H7 (cell line): ENCODE measurements at regions not wholly inside any gene's neighbourhood (a gene's known extent, or its start where the extent isn't known, plus 50 kb on each side); places are given as distances from the start of the nearest gene placed in this dataset.
"Not testable (repeated sequence)": the region's sequence is repeated elsewhere in the genome, so short reads cannot be mapped to it uniquely, and the experiment has no call there.

Experiments
- DNase-seq: peaks from one replicate; pipeline ENCODE4 v3.0.0; 2012
- H3K27me3 ChIP-seq: 2 replicates; pipeline ENCODE4 v1.6.0; 2011; ENCODE audit warnings: mild to moderate bottlenecking, low read length; ENCODE audit not compliant: control insufficient read depth, insufficient read depth
- H3K36me3 ChIP-seq: replicated peaks from 2 replicates; pipeline ENCODE4 v1.5.1; 2011; ENCODE audit warnings: low read length; ENCODE audit not compliant: control insufficient read depth, insufficient read depth
- H3K4me3 ChIP-seq: 2 replicates; pipeline ENCODE4 v1.5.1; 2011; ENCODE audit warnings: low read depth, mild to moderate bottlenecking, control low read depth, low read length, moderate library complexity; ENCODE audit not compliant: insufficient read depth

DNA sequence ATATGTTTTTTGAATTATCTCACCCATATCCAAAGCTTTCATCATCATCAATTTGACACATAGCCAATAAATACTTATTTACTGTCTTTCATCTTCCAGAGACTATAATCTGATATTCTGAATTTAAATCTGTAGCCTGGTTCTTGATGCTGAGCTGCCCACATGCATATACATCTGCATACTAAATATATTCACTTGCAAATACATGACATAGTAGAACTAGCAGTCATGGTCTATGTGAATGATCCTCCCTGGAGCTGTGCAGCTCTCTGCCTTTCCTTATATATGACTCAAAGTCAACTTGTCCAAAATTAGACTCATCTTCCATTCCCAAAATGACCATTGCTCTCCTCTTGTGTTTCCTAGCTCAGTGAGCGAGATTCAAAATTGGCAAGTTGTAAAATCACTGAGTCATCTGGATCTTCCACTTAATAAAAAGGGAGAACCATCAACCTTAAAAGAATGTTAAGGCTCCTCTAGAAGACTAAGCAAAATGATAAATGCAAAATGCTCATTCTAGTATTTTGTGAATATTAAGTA, 448.2 kb downstream of the PPARGC1A start:
- Histone ChIP-seq H3K4me3 (no peak overlapping the region), H3K27me3 (no peaks in the 10 kb centered on the region), H3K36me3 (no peaks in the 10 kb centered on the region)
- DNase-seq: no peak

DNA sequence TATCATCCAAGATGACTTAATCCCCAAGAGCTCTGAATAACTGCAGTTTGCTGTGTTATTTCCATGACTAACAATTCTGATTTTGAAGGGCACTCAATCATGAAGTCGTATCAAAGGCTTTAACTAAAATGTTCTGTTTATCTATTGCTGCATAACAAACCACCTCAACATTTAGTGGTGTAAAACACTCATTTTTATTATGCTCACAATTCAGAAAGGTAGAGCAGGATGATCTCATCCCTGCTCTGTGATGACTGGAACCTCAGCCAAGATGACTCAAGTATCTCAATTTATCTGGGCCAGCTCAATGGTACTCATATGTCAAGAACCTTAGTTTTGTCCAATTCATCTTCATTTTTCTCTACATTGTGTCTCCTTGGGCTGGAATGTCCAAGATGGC, 451.1 kb downstream of the PPARGC1A start:
- Histone ChIP-seq H3K27me3 (no peaks in the 10 kb centered on the region), H3K36me3 (no peaks in the 10 kb centered on the region), H3K4me3 (no peak overlapping the region)
- no peak for DNase-seq

DNA sequence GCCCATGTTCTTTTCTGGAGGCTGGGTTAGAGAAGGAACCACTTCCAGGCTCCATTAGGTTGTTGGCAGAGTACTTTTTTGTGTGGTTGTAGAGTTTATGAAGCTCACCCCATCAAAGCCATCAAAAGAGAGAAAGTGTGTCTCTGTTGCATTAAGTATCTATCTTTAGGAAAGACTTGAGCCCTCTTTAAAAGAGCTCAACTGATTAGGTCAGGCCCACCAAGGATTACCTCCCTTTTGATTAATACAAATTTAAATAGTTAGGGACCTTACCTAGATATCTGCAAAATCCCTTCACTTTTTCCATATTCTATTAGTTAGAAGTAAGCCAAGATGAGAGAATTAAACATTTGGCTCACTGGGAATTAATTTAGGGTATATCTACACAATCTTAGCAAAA, 460.4 kb downstream of the PPARGC1A start:
- no peaks in the 10 kb centered on the region for H3K36me3 ChIP-seq
- DNase-seq: no peak
- H3K4me3 ChIP-seq: no peak overlapping the region

DNA sequence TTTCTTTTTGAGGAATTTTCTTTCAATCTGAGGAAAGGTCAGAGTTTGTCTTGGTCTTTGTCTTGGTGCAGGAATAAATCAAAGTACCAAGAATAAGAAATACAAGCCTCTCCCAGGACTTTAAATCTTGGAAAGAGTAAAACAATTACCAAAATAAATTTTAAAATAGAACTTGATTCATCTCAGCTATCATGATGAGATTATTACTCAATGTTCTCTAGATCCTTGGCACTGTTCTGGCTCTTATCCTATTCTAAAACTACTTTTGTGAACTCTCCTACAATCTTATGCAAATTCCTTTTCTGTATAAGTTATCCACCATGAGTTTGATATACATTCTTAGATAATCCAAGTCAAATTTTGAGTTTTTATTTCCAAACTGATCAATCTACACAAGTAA, 464.3 kb downstream of the PPARGC1A start:
- Histone ChIP-seq H3K4me3 (no peak overlapping the region), H3K27me3 (no peaks in the 10 kb centered on the region), H3K36me3 (no peaks in the 10 kb centered on the region)
- DNase-seq: no peak

More for the DNA sequence above, 460.4 kb downstream of the PPARGC1A start:
- H3K27me3 ChIP-seq: no peaks in the 10 kb centered on the region

DNA sequence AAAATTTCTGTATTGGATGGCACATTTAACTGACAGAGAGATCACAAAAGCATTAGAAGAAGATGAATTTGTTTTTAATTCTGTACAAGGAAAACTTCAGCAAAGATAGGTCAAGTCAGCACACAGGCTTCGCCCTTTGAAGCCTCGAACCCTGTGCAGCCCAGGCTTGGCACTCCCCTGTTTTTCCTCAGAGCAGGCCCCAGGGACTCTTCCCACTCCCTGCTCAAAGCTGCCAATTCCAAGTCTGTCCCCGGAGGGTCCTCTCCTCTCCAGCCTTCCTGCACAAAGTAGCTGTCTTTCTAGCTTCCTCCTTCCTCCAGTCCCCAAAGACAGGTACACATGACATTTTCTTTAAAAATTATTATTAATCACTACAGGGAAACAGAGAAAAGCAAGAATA, 466.3 kb downstream of the PPARGC1A start:
- no peak for DNase-seq
- Histone ChIP-seq H3K27me3 (no peaks in the 10 kb centered on the region), H3K36me3 (no peaks in the 10 kb centered on the region), H3K4me3 (no peak overlapping the region)

DNA sequence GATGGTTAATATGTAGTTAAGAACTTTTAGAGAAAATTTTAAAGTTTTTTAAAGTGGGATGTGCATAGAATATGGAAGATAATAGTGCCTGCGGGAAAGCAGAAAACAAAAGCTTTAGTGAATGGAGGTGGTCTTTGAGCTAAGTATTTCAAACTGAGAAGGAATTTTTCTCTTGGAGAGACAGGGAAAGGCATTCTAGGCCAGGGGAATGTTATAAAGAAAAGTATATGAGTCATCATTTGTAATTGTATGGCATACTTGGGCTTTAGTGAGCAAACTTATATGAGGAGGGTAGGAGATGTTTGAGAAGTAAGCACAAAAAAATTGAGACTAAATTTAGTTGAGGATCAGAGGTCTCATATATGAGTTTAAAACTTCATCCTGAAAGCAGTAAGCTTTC, 467.0 kb downstream of the PPARGC1A start:
- H3K27me3 ChIP-seq: no peaks in the 10 kb centered on the region
- DNase-seq: peak; percentile 1
- H3K36me3 ChIP-seq: no peaks in the 10 kb centered on the region
- no peak overlapping the region for H3K4me3 ChIP-seq

DNA sequence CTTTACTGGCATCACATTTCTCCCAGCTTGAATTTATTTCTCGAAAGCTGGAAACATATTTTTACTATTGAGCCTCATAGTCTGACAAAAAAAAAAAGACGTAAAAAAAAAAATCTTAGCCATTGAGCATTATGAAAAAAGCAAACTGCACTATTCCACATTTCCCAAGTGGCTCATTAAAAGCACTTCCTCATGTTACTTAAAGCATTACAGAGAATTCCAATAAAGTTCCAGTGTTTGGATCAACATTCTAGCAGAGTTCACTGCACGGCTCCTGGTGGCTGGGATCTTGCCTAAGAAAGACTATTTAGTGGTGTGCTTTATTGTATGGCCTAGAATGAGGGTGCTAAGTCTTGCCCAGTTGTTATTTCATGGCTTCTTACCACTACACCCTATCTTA, 476.2 kb downstream of the PPARGC1A start:
- H3K36me3 ChIP-seq: no peaks in the 10 kb centered on the region
- no peak for DNase-seq

DNA sequence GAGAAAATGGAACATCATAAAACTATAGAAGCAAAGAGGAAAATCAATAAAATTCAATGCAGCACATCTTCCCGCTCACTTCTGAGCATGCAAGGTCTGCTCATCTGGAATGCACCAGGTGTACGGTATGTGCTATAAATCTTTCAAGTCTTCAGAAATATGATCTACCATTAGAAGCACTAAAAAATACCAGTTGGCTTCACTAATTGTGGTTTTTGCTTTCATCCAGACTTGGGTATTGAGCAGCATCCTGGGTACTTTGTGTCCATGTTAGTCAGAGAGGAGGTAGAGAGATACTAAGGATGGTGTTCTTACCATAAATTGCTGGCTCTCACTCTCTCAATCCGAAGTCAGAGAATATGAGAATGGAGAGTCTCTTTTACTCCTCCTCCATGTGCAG, 477.1 kb downstream of the PPARGC1A start:
- DNase-seq: no peak
- H3K4me3 ChIP-seq: no peak overlapping the region
- H3K36me3 ChIP-seq: no peaks in the 10 kb centered on the region
- H3K27me3 ChIP-seq: no peaks in the 10 kb centered on the region

More for the DNA sequence above, 476.2 kb downstream of the PPARGC1A start:
- no peak overlapping the region for H3K4me3 ChIP-seq
- H3K27me3 ChIP-seq: no peaks in the 10 kb centered on the region

DNA sequence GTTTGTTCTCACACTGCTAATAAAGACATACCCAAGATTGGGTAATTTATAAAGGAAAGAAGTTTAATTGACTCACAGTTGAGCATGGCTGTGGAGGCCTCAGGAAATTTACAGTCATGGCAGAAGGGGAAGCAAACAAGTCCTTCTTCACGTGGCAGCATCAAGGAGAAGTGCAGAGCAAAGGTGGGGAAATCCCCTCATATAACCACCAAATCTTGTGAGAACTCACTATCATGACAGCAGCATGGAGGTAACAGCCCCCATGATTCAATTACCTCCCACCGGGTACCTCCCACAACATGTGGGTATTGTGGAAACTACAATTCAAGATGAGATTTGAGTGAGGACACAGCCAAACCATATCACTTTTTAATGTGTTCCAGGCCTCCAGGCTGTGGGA, 480.9 kb downstream of the PPARGC1A start:
- not testable (repeated sequence) for H3K36me3 ChIP-seq, H3K27me3 ChIP-seq, H3K4me3 ChIP-seq, DNase-seq

DNA sequence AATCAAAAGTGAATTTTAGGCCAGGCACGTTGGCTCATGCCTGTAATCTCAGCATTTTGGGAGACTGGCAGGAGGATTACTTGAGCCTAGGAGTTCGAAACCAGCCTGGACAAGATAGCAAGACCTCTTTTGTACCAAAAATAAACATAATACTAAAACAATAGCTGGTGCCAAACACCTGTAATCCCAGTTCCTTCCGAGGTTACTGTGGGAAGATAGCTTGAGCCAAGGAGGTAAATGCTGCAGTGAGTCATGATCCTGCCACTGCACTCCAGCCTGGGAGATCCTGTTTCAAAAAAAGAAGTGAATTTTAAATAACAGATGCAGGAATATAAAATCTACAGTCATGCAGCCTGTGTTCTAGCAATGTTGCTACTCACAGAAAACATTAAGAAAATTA, 488.3 kb downstream of the PPARGC1A start:
- H3K4me3 ChIP-seq: no peak overlapping the region
- DNase-seq: no peak
- no peaks in the 10 kb centered on the region for H3K27me3 ChIP-seq
- no peaks in the 10 kb centered on the region for H3K36me3 ChIP-seq

DNA sequence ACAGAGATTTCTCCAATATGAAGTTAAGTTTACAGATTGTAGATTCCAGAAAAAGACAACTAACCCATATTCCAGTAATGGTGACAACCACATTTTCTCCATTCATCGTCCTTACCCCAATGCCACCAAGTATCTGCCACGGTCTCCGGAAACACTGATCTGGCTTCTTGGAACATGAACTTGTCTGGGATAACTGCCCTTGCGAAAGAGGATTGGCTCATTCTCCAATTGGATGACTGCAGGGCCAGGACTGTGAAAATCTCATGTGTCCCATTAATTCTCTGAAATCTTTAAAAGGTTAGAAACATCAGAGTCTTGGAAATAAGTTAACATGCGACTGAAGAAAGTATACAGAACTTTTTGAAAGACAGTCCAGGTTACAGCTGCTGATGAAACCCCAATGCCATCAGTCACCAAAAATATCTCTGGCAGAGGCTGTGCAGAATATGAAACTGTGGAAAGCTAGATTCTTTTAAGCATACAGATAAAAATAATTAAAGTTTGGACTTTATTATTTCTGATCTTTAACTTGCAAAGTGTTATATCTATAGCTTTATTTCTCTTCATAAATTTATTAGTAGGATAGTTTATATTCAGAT, 496.9 kb downstream of the PPARGC1A start:
- Histone ChIP-seq H3K27me3 (no peaks in the 10 kb centered on the region), H3K36me3 (no peaks in the 10 kb centered on the region), H3K4me3 (no peak overlapping the region)
- DNase-seq: no peak

DNA sequence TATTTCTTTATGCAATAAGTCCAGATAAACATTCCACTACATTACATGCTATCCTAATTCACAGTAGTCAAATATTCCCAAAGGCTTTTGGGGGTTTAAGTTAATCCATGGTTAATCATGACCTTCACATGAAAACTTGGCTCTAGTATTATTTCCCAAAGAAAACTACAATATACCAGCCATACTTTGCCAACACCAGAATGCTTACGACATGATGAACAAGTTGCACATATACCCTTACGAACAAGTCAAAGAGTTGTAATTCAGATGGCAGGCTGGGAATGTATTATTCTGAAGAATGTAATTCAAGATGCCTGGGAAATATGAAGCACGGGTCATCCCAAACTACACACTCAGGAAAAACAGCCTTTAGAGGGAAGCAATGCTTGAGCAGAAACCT, 499.6 kb downstream of the PPARGC1A start:
- DNase-seq: no peak
- Histone ChIP-seq H3K27me3 (no peaks in the 10 kb centered on the region), H3K4me3 (no peak overlapping the region), H3K36me3 (no peaks in the 10 kb centered on the region)

DNA sequence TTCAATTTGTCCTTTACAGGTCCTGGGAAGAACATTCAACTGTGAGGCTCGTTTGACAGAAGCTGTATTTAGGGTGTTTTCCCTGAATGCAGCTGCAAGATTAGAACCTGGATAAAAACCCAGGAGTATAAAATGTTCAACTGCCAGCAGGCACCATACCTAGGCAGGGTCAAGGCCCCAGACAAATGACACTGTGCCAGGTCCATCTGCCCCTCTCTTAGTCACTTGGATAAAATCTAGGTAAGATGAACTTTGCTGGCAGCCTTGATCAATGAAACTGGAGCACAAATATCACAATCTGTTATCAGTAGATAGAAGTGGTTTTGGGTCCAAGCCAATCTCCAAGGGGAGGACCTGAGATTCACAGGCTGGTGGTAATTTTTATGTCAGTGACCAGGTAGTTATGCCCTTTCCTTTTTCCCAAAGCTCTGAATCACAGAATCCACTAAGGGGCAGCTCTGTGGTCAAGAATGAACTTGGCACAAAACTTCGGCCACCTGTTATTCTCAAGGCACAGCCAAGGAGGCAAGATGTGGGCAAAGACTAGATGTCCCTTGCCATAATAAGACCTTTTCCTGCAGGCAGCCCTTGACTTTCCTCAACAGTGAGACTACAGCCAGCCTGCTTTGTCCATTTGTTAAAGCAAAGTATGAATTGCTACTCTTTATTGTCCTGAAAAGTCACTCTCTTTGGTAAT, 501.0 kb downstream of the PPARGC1A start:
- Histone ChIP-seq H3K36me3 (no peaks in the 10 kb centered on the region), H3K27me3 (no peaks in the 10 kb centered on the region), H3K4me3 (no peak overlapping the region)
- no peak for DNase-seq

DNA sequence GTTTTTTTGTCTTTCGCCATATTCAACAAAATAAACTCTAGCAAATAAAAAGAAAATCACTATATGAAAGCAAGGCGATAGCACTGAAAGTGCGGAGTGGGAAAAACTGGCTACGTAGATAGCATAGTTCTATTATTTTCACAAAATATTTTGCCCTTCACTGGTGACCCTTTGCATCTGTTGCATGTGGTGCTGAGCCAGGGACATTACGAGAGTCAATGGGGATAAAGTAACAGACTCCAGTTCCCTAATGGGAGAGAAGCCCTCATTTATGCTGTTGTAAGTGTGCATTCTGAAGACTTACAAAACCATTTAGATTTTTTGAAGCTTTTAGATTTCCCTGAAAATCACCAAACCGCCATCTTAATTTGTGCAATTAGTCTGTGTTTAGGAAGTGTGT, 501.6 kb downstream of the PPARGC1A start:
- DNase-seq: no peak
- Histone ChIP-seq H3K4me3 (no peak overlapping the region), H3K27me3 (no peaks in the 10 kb centered on the region), H3K36me3 (no peaks in the 10 kb centered on the region)

DNA sequence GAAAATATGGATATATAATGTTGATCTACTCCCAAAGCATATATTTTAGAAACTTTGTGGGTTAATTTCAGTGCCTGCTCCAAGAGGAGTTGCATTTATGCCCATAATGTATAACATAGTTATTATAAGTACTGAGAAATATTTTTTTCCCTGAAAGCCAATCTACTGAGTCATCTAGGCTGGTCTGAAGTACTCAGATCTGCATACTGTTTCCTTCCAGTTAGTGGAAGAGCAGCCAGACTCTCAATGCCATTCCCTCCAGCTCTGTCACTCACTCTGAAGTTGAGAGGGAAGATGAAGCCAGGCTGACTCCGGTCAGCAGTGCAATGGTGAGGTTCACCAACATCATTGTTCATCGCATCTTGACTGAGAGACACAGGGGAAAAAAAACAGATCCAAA, 505.1 kb downstream of the PPARGC1A start:
- no peak for DNase-seq
- Histone ChIP-seq H3K36me3 (no peaks in the 10 kb centered on the region), H3K27me3 (no peaks in the 10 kb centered on the region), H3K4me3 (no peak overlapping the region)
